G401.6 (cell line): ENCODE measurements at regions not wholly inside any gene's neighbourhood (a gene's known extent, or its start where the extent isn't known, plus 50 kb on each side); places are given as distances from the start of the nearest gene placed in this dataset.
"Not testable (repeated sequence)": the region's sequence is repeated elsewhere in the genome, so short reads cannot be mapped to it uniquely, and the experiment has no call there.

Source experiments
- FAIRE-seq: peaks from 2 replicates; lab custom pipeline; 2012; peaks lifted over from hg19 to GRCh38; lab: Jason Lieb, UNC

- no peak for FAIRE-seq
Measured at GRCh38 chr2:51997571-51997970, 965.6 kb upstream of the NRXN1 start.

DNA sequence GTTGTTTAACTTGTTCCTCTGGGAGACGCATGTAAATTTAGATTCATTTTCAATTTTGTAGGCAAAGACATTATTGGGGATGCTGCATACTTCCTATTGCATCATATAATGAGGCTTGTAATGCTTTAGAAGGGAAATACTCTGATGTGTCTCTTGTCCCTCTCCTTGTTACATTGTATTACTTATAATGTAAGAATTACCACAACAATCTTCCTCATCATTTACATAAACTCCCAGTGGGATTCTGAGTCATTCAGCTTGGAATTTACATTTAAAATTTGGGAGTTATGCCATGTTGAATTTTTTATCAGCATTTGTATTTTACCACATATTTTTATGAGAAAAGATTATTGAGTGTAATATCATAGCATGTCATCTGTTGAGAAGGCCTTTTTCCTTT lies 963.4 kb upstream of the NRXN1 start:
- no peak for FAIRE-seq

- no peak for FAIRE-seq
Measured at GRCh38 chr2:51994123-51994763, 962.3 kb upstream of the NRXN1 start.

- no peak for FAIRE-seq
Measured at GRCh38 chr2:51990684-51991083, 958.8 kb upstream of the NRXN1 start.

DNA sequence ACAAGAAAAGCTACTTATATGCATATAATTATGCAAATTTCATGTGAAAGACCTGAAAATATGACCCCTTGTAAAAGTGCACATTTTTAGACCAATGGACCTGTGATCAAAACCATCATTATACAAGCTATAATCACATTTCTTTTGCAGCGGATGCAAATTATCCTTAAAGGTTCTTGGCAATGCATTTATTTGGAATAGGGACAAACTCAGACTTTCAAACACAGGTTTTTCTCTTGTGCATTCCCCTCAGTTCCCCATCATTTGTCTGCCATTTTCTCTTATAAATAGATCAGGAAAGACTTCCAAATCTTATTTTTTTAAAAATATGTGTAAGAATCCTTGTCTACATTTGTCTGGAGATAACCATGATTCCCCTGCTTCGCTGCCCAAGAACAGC lies 954.2 kb upstream of the NRXN1 start:
- FAIRE-seq: no peak

DNA sequence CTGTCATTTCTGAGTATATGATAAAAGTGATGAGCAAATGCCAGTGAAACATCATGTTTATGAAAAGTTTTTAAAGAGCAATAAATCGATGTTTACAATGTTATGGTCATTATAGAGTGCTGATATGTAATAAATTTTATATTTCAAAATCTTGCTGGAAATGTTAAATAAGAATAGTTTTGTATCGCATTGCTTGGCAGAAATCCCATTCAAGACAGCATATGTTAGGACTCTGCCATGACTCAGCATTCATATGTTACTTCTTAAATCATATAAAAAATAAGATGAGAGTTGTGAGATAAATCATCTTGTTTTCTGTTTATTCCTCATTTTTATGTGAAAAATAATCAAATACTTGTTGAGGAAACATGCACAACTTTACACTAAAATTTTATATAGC lies 949.9 kb upstream of the NRXN1 start:
- FAIRE-seq: no peak

GRCh38 chr2:51976623-51977022 lies 944.7 kb upstream of the NRXN1 start:
- no peak for FAIRE-seq

DNA sequence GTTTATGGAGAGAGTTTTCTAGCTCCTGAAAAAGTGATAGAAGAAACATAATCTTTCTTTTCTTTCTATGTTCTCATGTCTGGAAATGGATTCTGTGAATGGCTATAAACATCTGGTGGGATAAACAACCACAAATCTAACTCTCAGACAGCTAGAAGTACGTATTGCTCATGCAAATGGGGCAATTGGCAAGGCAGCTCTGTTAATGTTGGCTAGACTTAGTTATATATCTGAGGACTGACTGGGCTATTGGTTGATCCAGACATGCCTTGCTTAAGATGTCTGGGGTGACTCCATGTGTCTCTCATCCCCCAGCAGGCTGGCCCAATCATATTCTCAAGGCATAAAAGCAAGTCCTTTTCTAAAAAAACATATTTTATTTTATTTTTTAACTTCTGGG lies 939.2 kb upstream of the NRXN1 start:
- FAIRE-seq: no peak

- FAIRE-seq: no peak
Measured at GRCh38 chr2:51969347-51969746, 937.4 kb upstream of the NRXN1 start.

- no peak for FAIRE-seq
Measured at GRCh38 chr2:51960841-51961335, 929.0 kb upstream of the NRXN1 start.

DNA sequence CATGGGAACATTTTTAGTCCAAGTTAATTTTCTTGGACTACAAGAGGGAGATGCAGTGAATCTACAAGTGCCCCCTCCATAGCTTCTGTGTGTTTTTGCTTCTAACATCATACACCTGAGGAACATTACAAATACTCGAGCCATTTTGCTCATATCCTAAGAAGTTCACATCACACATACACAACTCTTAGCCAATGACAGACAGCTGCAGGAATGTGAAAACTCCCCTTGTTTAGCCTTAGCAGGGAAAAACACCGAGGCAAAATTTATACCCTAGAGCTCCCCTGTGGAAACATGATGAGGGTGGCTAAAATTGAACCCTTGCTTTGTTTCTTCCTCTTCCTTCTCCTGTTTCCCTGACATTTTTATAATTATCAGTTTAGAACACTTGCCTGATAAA lies 928.3 kb upstream of the NRXN1 start:
- FAIRE-seq: no peak

GRCh38 chr2:51959696-51960095 lies 927.8 kb upstream of the NRXN1 start:
- no peak for FAIRE-seq

GRCh38 chr2:51953931-51954330 lies 922.0 kb upstream of the NRXN1 start:
- no peak for FAIRE-seq

DNA sequence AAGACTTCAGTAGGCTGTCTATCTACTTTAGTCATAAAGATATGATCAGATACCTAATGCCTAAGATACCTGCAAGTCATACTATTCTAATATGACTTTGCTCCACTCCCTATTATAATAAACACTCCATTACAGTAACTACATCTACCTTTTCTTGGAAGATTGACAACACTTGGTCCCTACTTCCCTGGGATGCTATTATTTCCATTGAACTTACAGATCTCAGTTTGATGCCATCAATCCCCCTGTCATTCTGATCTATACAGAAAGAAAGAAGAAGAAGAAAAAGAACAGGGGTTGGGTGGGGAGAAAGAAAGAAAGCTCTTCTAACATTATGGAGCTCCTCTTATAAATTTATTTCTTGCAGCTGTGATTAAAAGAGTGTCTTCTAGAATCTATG lies 889.1 kb upstream of the NRXN1 start:
- FAIRE-seq: no peak

GRCh38 chr2:51920509-51920908 lies 888.6 kb upstream of the NRXN1 start:
- no peak for FAIRE-seq

DNA sequence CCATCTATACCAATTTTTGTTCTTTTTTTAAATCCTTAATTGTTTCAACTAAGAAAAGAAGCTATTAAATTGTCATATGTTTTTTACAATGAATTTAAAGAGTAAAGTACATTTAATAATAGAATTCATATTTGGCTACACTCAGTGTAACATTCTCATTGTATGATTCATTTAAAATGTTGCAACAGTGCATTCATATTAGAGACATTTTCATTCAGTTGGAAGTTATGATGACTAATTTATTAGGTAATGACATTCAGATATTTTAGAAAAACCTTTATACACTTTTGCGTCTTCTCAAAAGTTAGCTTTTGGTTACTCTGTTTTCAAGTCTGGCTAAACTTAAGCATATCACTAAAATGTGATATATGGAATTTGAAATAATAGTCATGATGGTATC lies 887.5 kb upstream of the NRXN1 start:
- peak; percentile 11 for FAIRE-seq

GRCh38 chr2:51918113-51918512 lies 886.2 kb upstream of the NRXN1 start:
- no peak for FAIRE-seq

GRCh38 chr2:51903728-51904127 lies 871.8 kb upstream of the NRXN1 start:
- FAIRE-seq: no peak

DNA sequence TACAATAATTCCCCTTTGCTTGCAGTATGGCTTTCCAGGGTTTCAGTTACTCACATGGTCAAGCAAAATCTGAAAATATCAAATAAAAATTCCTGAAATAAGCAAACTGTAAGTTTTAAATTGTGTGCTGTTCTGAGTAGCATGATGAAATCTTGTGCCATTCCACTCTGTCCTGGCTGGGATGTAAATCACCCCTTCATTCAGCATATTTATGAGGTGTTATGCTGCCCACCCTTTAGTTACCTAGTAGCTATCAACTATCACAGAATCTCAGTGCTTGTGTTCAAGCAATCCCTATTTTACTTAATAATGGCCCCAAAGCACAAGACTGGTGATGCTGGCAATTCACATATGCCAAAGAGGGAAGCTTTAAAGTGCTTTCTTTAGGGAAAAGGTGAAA lies 867.7 kb upstream of the NRXN1 start:
- no peak for FAIRE-seq

GRCh38 chr2:51894584-51894983 lies 862.7 kb upstream of the NRXN1 start:
- not testable (repeated sequence) for FAIRE-seq

GRCh38 chr2:51888120-51888519 lies 856.2 kb upstream of the NRXN1 start:
- FAIRE-seq: no peak

DNA sequence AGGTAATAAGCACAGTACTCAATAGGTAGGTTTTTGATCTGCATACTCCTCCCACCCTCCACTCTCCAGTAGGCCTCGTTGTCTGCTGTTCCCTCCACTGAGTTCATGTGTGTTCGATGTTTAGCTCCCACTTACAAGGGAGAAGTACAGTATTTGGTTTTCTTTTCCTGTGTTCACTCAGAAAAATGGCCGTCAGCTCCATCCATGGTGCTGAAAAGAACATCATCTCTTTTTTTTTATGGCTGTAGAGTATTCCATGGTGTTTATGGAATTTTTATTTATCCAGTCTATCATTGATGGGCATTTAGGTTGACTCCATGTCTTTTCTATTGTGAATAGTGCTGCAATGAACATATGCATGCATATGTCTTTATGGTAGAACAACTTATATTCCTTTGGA lies 849.7 kb upstream of the NRXN1 start:
- no peak for FAIRE-seq

- FAIRE-seq: no peak
Measured at GRCh38 chr2:51880153-51880552, 848.2 kb upstream of the NRXN1 start.

- FAIRE-seq: no peak
Measured at GRCh38 chr2:51866361-51866760, 834.4 kb upstream of the NRXN1 start.

DNA sequence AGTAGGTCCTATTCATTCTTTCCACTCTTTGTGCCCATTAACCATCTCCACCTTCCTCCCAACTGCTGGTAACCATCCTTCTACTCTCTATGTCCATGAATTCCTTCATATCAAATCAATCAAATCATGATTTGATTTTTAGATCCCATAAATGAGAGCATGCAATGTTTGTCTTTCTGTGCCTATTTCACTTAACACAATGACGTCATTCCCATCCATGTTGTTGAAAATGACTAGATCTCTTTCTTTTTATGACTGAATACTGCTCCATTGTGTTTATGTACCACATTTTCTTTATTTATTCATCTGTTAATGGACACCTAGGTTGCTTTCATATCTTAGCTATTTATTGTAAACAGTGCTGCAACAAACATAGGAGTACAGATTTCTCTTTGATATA lies 827.3 kb upstream of the NRXN1 start:
- FAIRE-seq: no peak
